SK-N-SH (cell line): ENCODE measurements at regions not wholly inside any gene's neighbourhood (a gene's known extent, or its start where the extent isn't known, plus 50 kb on each side); places are given as distances from the start of the nearest gene placed in this dataset.

Experiments used
- CTCF ChIP-seq: fragments of 200-600 bp; sonication (generic); IDR thresholded peaks from 2 replicates; pipeline ENCODE4 v1.6.1; 2017; ENCODE audit warnings: antibody characterized with exemption, mild to moderate bottlenecking, moderate library complexity
- EP300 ChIP-seq, 2 experiments: IDR thresholded peaks; 2 replicates each; pipeline versions ENCODE4 v1.4.0 to v1.6.1; 2012; ENCODE audit warnings: borderline replicate concordance in 1 of 2, low read depth in 1 of 2, low read length in 1 of 2
- MXI1 ChIP-seq: IDR thresholded peaks from 2 replicates; pipeline ENCODE4 v1.6.1; 2012; ENCODE audit warnings: mild to moderate bottlenecking, low read depth, low read length, improper control_type of control experiment
- NFIC ChIP-seq: IDR thresholded peaks from 2 replicates; pipeline ENCODE4 v1.4.0; 2012; ENCODE audit warnings: borderline replicate concordance
- PBX3 ChIP-seq: IDR thresholded peaks from 2 replicates; pipeline ENCODE4; 2012
- POLR2AphosphoS5 ChIP-seq: IDR thresholded peaks from 2 replicates; pipeline ENCODE4 v1.6.1; 2012; ENCODE audit warnings: low read depth, low read length
- RAD21 ChIP-seq: IDR thresholded peaks from 2 replicates; pipeline ENCODE4 v1.6.1; 2012; ENCODE audit warnings: mild to moderate bottlenecking, low read length
- TAF1 ChIP-seq: IDR thresholded peaks from 2 replicates; pipeline ENCODE4 v1.6.1; 2012; ENCODE audit warnings: low read depth, mild to moderate bottlenecking, low read length, moderate library complexity, borderline replicate concordance

DNA sequence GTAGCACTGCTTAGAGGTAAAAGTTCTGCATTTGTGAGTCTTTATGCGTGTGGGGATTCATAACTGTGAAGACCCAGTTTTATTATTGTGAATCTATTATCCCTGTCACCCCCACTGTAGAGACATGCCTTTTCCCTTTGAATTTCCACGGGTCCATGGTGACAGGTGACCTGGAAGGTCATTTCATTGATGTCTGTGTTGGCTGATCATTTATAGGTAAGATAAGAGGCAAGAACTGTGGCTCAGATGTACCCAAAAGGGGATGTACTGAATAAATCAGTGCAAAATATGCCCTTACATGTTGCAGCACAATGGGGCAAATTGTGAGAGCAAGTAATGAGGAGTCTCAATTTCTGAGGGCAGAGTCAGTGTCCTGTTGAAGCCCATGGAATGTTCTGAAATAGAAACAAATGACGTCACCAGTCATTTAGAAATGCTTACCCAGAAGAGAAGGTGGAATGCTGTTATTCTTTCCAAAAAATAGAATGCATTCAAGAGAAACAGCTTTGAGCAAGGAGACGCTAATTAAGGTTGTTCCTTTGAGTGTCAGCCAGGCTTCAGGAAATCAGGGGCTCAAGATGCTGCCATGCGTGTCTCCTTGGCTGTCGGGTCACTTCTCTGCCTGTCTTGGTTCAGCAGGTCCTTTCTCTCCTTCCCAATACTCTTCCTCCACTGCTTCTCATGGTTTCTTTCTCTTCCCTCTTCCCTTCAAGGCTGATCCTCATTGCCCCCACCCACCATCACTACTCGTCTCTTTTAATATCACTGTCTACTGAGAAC lies 118.7 kb upstream of the E2F8 start:
- TF ChIP-seq CTCF = no peak
- no peak for TF ChIP-seq POLR2AphosphoS5
- no peak for TF ChIP-seq TAF1
- TF ChIP-seq NFIC = no peak
- TF ChIP-seq MXI1 = no peak
- no peak for TF ChIP-seq RAD21
- no peak for TF ChIP-seq EP300 (IDR thresholded peaks at IDR 0.05; ENCODE audit: borderline replicate concordance in 1 of 2, low read depth in 1 of 2, low read length in 1 of 2)
- no peak for TF ChIP-seq PBX3
